HCT116 (cell line): ENCODE measurements at regions not wholly inside any gene's neighbourhood (a gene's known extent, or its start where the extent isn't known, plus 50 kb on each side); places are given as distances from the start of the nearest gene placed in this dataset.

Experiments
- ATAC-seq: fragments of 200-7000 bp; cut with Tn5 transposase; 2 replicates; pipeline ENCODE4 v1.9.1; 2020; ENCODE audit warnings: mild to moderate bottlenecking, moderate library complexity
- BruUV-seq: library from RNA; stranded (reverse); fragments of 400-500 nt; replicated peaks from 2 replicates; lab custom pipeline; 2021; lab: Mats Ljungman, UMichigan
- CTCF ChIA-PET: fragments of 300-600 bp; sonication (Branson Sonifier 250); formaldehyde crosslinking; loops from one replicate; lab custom pipeline; 2021; ENCODE audit warnings: antibody characterized with exemption; lab: Charles Lee
- POLR2A ChIA-PET: fragments of 300-600, 350-600 bp; sonication (Branson Sonifier 250); formaldehyde crosslinking; loops from one replicate; lab custom pipeline; 2021; ENCODE audit warnings: antibody characterized with exemption; lab: Charles Lee
- RAD21 ChIA-PET, 2 experiments: fragments of 300-600 bp; sonication (Branson Sonifier 250); formaldehyde crosslinking; loops; one replicate each; lab custom pipeline; 2023; ENCODE audit warnings: low total read pairs in 2 of 2; ENCODE audit not compliant: uncharacterized antibody in 2 of 2, unreplicated experiment in 2 of 2, low non-redundant PET in 1 of 2; lab: Charles Lee
- DNase-seq: peaks from one replicate; pipeline ENCODE4 v3.0.0-alpha.2; 2010; ENCODE audit warnings: low read depth, low spot score
- H2AFZ ChIP-seq: fragments of 200-600 bp; shearing (Covaris generic), sonication (generic); 2 replicates; pipeline ENCODE4 v1.6.1; 2017; ENCODE audit warnings: low read depth, mixed run types, mixed read lengths, antibody characterized with exemption, low read length; ENCODE audit not compliant: poor library complexity, severe bottlenecking
- H3K27ac ChIP-seq: 2 replicates; pipeline ENCODE4 v1.5.1; 2012; ENCODE audit warnings: low read depth, low read length
- H3K27me3 ChIP-seq: fragments of 200-600 bp; sonication (generic); 2 replicates; pipeline ENCODE4 v1.6.1; 2016; ENCODE audit warnings: mixed run types, low read length, mixed read lengths; ENCODE audit not compliant: insufficient read depth
- H3K36me3 ChIP-seq, 2 experiments: fragments of 200-500 bp in 1 of 2; fragments of 200-600 bp in 1 of 2; sonication (Bioruptor generic) in 1 of 2; sonication (generic) in 1 of 2; 2 replicates each; pipeline versions ENCODE4 v1.5.1 to v1.6.1; 2014 to 2016; ENCODE audit warnings: low read length in 2 of 2, inconsistent platforms in 1 of 2, mixed read lengths in 1 of 2, mixed run types in 1 of 2; ENCODE audit not compliant: insufficient read depth in 2 of 2, control insufficient read depth in 1 of 2
- H3K4me1 ChIP-seq, 2 experiments: fragments of 200-600 bp in 1 of 2; sonication (generic) in 1 of 2; 2 replicates each; pipeline versions ENCODE4 v1.5.1 to v1.6.1; 2012 to 2017; ENCODE audit warnings: low read length in 2 of 2, inconsistent platforms in 1 of 2, mild to moderate bottlenecking in 1 of 2, mixed read lengths in 1 of 2, mixed run types in 1 of 2, moderate library complexity in 1 of 2; ENCODE audit not compliant: insufficient read depth in 2 of 2, control insufficient read depth in 1 of 2
- H3K4me2 ChIP-seq: fragments of 200-600 bp; sonication (generic); 2 replicates; pipeline ENCODE4 v1.6.1; 2017; ENCODE audit warnings: mixed run types, low read length, mixed read lengths
- H3K4me3 ChIP-seq, 2 experiments: fragments of 200-600 bp in 1 of 2; sonication (generic) in 1 of 2; replicated peaks in 1 of 2; 2 replicates each; pipeline ENCODE4 v1.5.1; 2011 to 2016; ENCODE audit warnings: low read length in 2 of 2, control low read depth in 1 of 2, low read depth in 1 of 2, mild to moderate bottlenecking in 1 of 2, mixed read lengths in 1 of 2, mixed run types in 1 of 2
- H3K79me2 ChIP-seq: fragments of 200-600 bp; sonication (generic); 2 replicates; pipeline ENCODE4 v1.6.1; 2017; ENCODE audit warnings: mild to moderate bottlenecking, mixed run types, low read length, moderate library complexity, mixed read lengths; ENCODE audit not compliant: insufficient read depth
- H3K9ac ChIP-seq: fragments of 200-600 bp; sonication (generic); 2 replicates; pipeline ENCODE4 v1.6.1; 2016; ENCODE audit warnings: low read length, mixed read lengths
- H3K9me2 ChIP-seq: fragments of 200-600 bp; sonication (generic), shearing (Covaris generic); 2 replicates; pipeline ENCODE4 v1.6.1; 2017; ENCODE audit warnings: mixed run types, mild to moderate bottlenecking, moderate library complexity; ENCODE audit not compliant: insufficient read depth
- H3K9me3 ChIP-seq, 2 experiments: fragments of 200-500 bp in 1 of 2; fragments of 200-600 bp in 1 of 2; sonication (Bioruptor generic) in 1 of 2; sonication (generic) in 1 of 2; 2 replicates each; pipeline ENCODE4 v1.6.1; 2014 to 2017; ENCODE audit warnings: low read length in 2 of 2, mixed read lengths in 2 of 2, inconsistent platforms in 1 of 2, low read depth in 1 of 2, mild to moderate bottlenecking in 1 of 2, mixed run types in 1 of 2, moderate library complexity in 1 of 2; ENCODE audit not compliant: control insufficient read depth in 1 of 2, insufficient read depth in 1 of 2
- H4K20me1 ChIP-seq: fragments of 200-600 bp; sonication (generic), shearing (Covaris generic); 2 replicates; pipeline ENCODE4 v1.6.1; 2017; ENCODE audit warnings: mixed run types, mild to moderate bottlenecking, moderate library complexity; ENCODE audit not compliant: insufficient read depth
- JUND ChIP-seq: IDR thresholded peaks from 2 replicates; pipeline ENCODE4 v1.6.1; 2012
- POLR2AphosphoS5 ChIP-seq: IDR thresholded peaks from 2 replicates; pipeline ENCODE4 v1.6.1; 2011; ENCODE audit warnings: mild to moderate bottlenecking, low read depth, low read length, moderate library complexity
- SP1 ChIP-seq: IDR thresholded peaks from 2 replicates; pipeline ENCODE4 v1.6.1; 2012; ENCODE audit warnings: low read depth
- TCF7L2 ChIP-seq: IDR thresholded peaks from 2 replicates; pipeline ENCODE4 v1.7.0; 2011; ENCODE audit warnings: borderline replicate concordance, inconsistent platforms; ENCODE audit not compliant: insufficient read depth, insufficient read length; ENCODE audit errors: extremely low read depth
- YY1 ChIP-seq: IDR thresholded peaks from 2 replicates; pipeline ENCODE4 v1.6.1; 2011; ENCODE audit warnings: low read length, low read depth, moderate library complexity, mild to moderate bottlenecking; ENCODE audit not compliant: insufficient replicate concordance; ENCODE audit errors: extremely low read depth
- ZNF274 ChIP-seq: fragments of 200-500 bp; sonication (Bioruptor generic); IDR thresholded peaks from 2 replicates; pipeline ENCODE4 v1.6.1; 2014; ENCODE audit warnings: mild to moderate bottlenecking, low read depth, low read length, inconsistent platforms
- intact Hi-C: fragments of 100-400 bp; cut with micrococcal nuclease; formaldehyde crosslinking; loops from 2 replicates; pipeline ENCODE4 v1.10.0; 2022
- TF ChIP-seq, protein P1 (sequence below): IDR thresholded peaks from 2 replicates; pipeline ENCODE4 v1.6.1; 2011; ENCODE audit warnings: mild to moderate bottlenecking, low read length, moderate library complexity; ENCODE audit not compliant: insufficient replicate concordance; ENCODE audit errors: extremely low read depth
- TF ChIP-seq, protein P2 (sequence below): IDR thresholded peaks from 2 replicates; pipeline ENCODE4 v1.6.1; 2012; ENCODE audit warnings: low read depth

DNA sequence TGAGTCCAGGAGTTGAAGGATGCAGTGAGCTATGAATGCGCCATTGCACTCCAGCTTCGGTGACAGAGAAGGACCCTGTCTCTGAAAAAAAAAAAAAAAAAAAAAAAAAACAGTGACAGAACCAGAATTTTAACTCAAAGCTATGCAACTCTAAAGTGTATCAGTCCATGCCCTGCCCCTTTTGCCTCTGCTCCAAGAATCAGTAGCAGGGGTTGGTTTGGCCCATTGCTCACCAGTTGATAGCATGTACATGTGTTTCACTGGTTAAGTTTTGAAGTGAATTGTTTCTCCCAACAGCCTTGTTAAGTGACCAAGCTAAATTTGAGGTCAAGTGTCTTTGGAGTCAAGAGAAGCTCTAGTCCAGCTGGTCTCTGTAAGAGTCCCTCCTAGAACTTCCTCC, 245.9 kb downstream of the PLPP3 start:
- H2AFZ ChIP-seq, result no peak overlapping the region
- no peak overlapping the region for H3K9ac ChIP-seq
- H3K4me3 ChIP-seq, result no peak overlapping the region
- no TSS peak for BruUV-seq
- no peaks in the 10 kb centered on the region for H3K9me3 ChIP-seq
- no peaks in the 10 kb centered on the region for H3K36me3 ChIP-seq
- RAD21 ChIA-PET, result no interaction called here
- H3K27ac ChIP-seq, result no peak overlapping the region
- peaks cover 3 to 19% of the 10 kb centered on the region in 2 experiments; a peak in 2 of 4 replicates for H3K4me1 ChIP-seq
- H3K9me2 ChIP-seq, result no peaks in the 10 kb centered on the region
- H3K79me2 ChIP-seq, result no peaks in the 10 kb centered on the region
- DNase-seq, result no peak
- CTCF ChIA-PET, result no interaction called here
- ATAC-seq, result no peak
- H3K27me3 ChIP-seq, result no peaks in the 10 kb centered on the region
- POLR2A ChIA-PET, result no interaction called here
- no peaks in the 10 kb centered on the region for H4K20me1 ChIP-seq
- intact Hi-C loops, result no loop called here
- TF ChIP-seq TCF7L2 (no peak), YY1 (no peak), SP1 (no peak), POLR2AphosphoS5 (no peak), ZNF274 (no peak), JUND (no peak)
- TF ChIP-seq, protein P1, sequence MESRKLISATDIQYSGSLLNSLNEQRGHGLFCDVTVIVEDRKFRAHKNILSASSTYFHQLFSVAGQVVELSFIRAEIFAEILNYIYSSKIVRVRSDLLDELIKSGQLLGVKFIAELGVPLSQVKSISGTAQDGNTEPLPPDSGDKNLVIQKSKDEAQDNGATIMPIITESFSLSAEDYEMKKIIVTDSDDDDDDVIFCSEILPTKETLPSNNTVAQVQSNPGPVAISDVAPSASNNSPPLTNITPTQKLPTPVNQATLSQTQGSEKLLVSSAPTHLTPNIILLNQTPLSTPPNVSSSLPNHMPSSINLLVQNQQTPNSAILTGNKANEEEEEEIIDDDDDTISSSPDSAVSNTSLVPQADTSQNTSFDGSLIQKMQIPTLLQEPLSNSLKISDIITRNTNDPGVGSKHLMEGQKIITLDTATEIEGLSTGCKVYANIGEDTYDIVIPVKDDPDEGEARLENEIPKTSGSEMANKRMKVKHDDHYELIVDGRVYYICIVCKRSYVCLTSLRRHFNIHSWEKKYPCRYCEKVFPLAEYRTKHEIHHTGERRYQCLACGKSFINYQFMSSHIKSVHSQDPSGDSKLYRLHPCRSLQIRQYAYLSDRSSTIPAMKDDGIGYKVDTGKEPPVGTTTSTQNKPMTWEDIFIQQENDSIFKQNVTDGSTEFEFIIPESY, result no peak
- TF ChIP-seq, protein P2, sequence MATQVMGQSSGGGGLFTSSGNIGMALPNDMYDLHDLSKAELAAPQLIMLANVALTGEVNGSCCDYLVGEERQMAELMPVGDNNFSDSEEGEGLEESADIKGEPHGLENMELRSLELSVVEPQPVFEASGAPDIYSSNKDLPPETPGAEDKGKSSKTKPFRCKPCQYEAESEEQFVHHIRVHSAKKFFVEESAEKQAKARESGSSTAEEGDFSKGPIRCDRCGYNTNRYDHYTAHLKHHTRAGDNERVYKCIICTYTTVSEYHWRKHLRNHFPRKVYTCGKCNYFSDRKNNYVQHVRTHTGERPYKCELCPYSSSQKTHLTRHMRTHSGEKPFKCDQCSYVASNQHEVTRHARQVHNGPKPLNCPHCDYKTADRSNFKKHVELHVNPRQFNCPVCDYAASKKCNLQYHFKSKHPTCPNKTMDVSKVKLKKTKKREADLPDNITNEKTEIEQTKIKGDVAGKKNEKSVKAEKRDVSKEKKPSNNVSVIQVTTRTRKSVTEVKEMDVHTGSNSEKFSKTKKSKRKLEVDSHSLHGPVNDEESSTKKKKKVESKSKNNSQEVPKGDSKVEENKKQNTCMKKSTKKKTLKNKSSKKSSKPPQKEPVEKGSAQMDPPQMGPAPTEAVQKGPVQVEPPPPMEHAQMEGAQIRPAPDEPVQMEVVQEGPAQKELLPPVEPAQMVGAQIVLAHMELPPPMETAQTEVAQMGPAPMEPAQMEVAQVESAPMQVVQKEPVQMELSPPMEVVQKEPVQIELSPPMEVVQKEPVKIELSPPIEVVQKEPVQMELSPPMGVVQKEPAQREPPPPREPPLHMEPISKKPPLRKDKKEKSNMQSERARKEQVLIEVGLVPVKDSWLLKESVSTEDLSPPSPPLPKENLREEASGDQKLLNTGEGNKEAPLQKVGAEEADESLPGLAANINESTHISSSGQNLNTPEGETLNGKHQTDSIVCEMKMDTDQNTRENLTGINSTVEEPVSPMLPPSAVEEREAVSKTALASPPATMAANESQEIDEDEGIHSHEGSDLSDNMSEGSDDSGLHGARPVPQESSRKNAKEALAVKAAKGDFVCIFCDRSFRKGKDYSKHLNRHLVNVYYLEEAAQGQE, result no peak
- H3K4me2 ChIP-seq, result no peak overlapping the region
